Testis (tissue), 2 donors: ENCODE measurements at regions not wholly inside any gene's neighbourhood (a gene's known extent, or its start where the extent isn't known, plus 50 kb on each side); places are given as distances from the start of the nearest gene placed in this dataset.

Experiments
- CTCF ChIP-seq, 3 experiments: fragments of 450-650 bp in 2 of 3; fragments of 200-600 bp in 1 of 3; sonication (generic) in 1 of 3; IDR thresholded peaks; one replicate each; pipeline ENCODE4 v1.5.1; 2016 to 2019; ENCODE audit warnings: antibody characterized with exemption in 3 of 3, mild to moderate bottlenecking in 2 of 3, moderate library complexity in 1 of 3
- POLR2A ChIP-seq: fragments of 450-650 bp; IDR thresholded peaks from one replicate; pipeline ENCODE4 v1.6.1; 2017; ENCODE audit warnings: antibody characterized with exemption, mild to moderate bottlenecking, moderate library complexity

- TF ChIP-seq POLR2A: no peak
- TF ChIP-seq CTCF (IDR thresholded peaks at IDR 0.05): no peak
These were observed 464.6 kb upstream of the ACTBL2 start for GRCh38 chr5:57947181-57947580.
